ENCODE measurements at regions not wholly inside any gene's neighbourhood (a gene's known extent, or its start where the extent isn't known, plus 50 kb on each side); places are given as distances from the start of the nearest gene placed in this dataset.

DNA sequence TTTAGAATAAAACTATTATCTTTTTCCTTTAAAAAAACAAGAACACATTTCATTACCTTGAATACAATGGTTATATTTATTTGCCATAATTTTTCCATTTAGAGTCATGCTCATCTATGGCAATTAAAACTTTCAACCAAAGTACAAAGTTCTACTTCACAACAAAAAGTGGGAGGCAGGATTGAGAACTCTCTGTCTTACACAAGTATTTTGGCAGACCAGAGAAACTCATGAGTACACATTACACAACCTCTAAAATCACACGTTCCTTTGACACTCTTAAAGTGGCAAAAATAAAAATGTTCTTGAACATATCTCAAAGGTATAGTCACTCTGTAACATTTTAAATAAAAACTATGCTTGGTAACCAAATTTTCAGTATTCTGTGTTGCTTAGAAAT is 213.4 kb downstream of the IL15 start:
- TF ChIP-seq, protein P1, sequence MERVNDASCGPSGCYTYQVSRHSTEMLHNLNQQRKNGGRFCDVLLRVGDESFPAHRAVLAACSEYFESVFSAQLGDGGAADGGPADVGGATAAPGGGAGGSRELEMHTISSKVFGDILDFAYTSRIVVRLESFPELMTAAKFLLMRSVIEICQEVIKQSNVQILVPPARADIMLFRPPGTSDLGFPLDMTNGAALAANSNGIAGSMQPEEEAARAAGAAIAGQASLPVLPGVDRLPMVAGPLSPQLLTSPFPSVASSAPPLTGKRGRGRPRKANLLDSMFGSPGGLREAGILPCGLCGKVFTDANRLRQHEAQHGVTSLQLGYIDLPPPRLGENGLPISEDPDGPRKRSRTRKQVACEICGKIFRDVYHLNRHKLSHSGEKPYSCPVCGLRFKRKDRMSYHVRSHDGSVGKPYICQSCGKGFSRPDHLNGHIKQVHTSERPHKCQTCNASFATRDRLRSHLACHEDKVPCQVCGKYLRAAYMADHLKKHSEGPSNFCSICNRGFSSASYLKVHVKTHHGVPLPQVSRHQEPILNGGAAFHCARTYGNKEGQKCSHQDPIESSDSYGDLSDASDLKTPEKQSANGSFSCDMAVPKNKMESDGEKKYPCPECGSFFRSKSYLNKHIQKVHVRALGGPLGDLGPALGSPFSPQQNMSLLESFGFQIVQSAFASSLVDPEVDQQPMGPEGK (CRISPR knock-in tag; IDR thresholded peaks at IDR 0.05; ENCODE audit: borderline replicate concordance): no peak
- TF ChIP-seq PPARA (CRISPR knock-in tag; IDR thresholded peaks at IDR 0.05; ENCODE audit: borderline replicate concordance) (no peak), ZFP3 (CRISPR knock-in tag; IDR thresholded peaks at IDR 0.05) (no peak), ESRRG (CRISPR knock-in tag; IDR thresholded peaks at IDR 0.05) (no peak), RARB (CRISPR knock-in tag; IDR thresholded peaks at IDR 0.05) (no peak), ISL1 (CRISPR knock-in tag; IDR thresholded peaks at IDR 0.05) (no peak), BACH2 (CRISPR knock-in tag; IDR thresholded peaks at IDR 0.05; ENCODE audit: borderline replicate concordance) (no peak), ARNTL (CRISPR knock-in tag; IDR thresholded peaks at IDR 0.05; ENCODE audit: borderline replicate concordance, low read depth) (no peak), OSR1 (CRISPR knock-in tag; IDR thresholded peaks at IDR 0.05) (no peak)
- TF ChIP-seq, protein P2, sequence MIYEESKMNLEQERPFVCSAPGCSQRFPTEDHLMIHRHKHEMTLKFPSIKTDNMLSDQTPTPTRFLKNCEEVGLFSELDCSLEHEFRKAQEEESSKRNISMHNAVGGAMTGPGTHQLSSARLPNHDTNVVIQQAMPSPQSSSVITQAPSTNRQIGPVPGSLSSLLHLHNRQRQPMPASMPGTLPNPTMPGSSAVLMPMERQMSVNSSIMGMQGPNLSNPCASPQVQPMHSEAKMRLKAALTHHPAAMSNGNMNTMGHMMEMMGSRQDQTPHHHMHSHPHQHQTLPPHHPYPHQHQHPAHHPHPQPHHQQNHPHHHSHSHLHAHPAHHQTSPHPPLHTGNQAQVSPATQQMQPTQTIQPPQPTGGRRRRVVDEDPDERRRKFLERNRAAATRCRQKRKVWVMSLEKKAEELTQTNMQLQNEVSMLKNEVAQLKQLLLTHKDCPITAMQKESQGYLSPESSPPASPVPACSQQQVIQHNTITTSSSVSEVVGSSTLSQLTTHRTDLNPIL (CRISPR knock-in tag; IDR thresholded peaks at IDR 0.05; ENCODE audit: low read depth): no peak
- TF ChIP-seq, protein P3, sequence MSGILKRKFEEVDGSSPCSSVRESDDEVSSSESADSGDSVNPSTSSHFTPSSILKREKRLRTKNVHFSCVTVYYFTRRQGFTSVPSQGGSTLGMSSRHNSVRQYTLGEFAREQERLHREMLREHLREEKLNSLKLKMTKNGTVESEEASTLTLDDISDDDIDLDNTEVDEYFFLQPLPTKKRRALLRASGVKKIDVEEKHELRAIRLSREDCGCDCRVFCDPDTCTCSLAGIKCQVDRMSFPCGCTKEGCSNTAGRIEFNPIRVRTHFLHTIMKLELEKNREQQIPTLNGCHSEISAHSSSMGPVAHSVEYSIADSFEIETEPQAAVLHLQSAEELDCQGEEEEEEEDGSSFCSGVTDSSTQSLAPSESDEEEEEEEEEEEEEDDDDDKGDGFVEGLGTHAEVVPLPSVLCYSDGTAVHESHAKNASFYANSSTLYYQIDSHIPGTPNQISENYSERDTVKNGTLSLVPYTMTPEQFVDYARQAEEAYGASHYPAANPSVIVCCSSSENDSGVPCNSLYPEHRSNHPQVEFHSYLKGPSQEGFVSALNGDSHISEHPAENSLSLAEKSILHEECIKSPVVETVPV (CRISPR knock-in tag; IDR thresholded peaks at IDR 0.05): no peak

Data from SK-N-SH treated with all-trans-retinoic acid at 6 μM for 48 hours (cell line).